Loucy (cell line): ENCODE measurements at regions not wholly inside any gene's neighbourhood (a gene's known extent, or its start where the extent isn't known, plus 50 kb on each side); places are given as distances from the start of the nearest gene placed in this dataset.

Source experiments
- EZH2phosphoT487 ChIP-seq: fragments of 200-600 bp; IDR thresholded peaks from 2 replicates; pipeline ENCODE4 v1.6.1; 2018; ENCODE audit warnings: antibody characterized with exemption, mild to moderate bottlenecking, moderate library complexity, borderline replicate concordance
- TF ChIP-seq, protein P1 (sequence below): fragments of 200-600 bp; sonication (generic); conservative IDR thresholded peaks from 2 replicates; pipeline ENCODE4 v1.5.1; 2014; ENCODE audit warnings: mild to moderate bottlenecking, antibody characterized with exemption, low read length

DNA sequence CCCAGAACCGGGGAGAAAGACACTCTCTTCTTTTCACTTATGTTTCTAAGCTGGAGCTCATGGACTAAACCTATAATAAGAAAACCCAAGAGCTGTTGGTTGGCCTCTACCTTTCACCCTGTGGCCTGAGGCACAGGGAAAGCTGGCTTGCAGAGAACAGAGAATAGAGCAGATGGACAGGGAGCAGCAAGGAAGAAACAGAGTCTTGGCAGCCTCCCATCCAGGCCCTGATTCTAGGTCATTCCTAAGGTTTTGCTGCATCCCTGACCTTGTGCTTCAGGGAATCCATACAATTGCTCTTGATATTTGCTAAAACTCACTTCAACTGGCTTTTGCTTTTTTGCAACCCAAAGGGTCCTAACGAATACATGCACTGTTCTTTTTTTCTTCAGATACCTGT, 87.8 kb downstream of the SMIM20 start:
- TF ChIP-seq, protein P1, sequence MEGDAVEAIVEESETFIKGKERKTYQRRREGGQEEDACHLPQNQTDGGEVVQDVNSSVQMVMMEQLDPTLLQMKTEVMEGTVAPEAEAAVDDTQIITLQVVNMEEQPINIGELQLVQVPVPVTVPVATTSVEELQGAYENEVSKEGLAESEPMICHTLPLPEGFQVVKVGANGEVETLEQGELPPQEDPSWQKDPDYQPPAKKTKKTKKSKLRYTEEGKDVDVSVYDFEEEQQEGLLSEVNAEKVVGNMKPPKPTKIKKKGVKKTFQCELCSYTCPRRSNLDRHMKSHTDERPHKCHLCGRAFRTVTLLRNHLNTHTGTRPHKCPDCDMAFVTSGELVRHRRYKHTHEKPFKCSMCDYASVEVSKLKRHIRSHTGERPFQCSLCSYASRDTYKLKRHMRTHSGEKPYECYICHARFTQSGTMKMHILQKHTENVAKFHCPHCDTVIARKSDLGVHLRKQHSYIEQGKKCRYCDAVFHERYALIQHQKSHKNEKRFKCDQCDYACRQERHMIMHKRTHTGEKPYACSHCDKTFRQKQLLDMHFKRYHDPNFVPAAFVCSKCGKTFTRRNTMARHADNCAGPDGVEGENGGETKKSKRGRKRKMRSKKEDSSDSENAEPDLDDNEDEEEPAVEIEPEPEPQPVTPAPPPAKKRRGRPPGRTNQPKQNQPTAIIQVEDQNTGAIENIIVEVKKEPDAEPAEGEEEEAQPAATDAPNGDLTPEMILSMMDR, result no peak
- no peak for TF ChIP-seq EZH2phosphoT487
